ENCODE measurements at regions not wholly inside any gene's neighbourhood (a gene's known extent, or its start where the extent isn't known, plus 50 kb on each side); places are given as distances from the start of the nearest gene placed in this dataset.

DNA sequence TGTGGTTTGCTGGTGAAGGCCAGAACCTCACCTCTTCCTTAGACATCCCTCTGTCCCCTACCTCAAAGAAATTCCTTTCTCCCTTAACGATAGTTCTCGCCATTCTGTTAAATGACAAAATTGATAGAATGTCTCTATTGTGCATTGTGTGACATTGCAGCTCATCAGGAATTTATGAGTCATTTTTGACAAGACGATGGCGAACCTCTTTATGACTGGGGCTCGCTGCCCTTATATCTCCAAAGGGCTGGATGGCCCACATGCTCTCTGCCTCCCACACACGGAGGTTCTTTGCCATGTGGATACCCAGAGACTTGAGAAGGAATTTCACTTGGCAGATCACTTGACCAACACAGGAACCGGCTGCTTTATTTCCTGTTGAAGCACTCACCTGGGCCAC is 66.8 kb upstream of the RPS6KA2 start:
- DNase-seq (ENCODE audit: low read depth in 3 of 3) = no peak

DNA sequence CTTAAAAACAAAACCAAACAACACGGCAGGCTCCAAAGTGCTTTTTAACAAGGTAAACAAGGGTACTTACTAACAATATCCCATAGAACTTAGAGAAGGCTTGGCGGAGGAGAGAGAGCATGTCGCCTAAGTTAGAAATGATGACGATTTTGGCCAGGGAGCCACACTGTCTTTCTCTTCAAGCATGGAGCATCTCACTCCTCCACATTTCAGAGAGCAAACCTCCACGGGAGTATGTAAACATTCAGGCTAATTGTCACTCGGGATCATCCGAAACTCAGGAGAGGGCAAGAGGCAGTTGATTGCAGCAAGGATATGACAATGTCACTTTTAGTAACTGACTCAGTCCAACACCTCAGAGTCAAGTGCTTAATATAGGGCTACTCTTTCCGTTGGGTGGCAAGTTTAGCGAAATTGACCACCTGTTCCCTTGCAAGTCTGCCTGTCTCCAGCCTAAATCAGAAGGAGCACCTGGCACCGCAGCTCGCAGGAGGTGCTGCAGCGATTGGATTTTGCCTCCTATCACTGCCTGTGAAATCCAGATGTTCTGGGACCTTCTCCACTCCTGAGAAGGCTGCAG is 65.8 kb upstream of the RPS6KA2 start:
- DNase-seq (ENCODE audit: low read depth in 3 of 3) = no peak

DNA sequence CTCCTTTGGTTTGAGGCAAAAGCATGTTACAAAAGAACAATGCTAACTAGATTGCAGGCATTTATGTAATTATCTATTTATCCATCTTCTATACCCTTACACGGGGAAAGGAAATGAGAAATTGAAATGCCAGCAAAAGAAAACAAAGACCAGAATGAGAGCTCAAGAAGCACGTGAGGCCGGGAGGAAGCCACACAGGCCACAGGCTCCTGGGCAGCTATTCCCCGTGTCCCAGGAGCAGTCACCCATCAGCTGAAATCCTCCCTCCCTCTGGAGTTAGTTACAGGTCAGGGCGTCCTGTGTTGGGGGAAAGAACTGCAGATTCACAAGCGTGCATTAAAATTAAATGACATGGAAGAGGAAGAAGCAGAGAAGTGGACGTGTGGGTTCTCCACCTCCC is 64.7 kb upstream of the RPS6KA2 start:
- DNase-seq (ENCODE audit: low read depth in 3 of 3) = no peak

- no peak for DNase-seq (ENCODE audit: low read depth in 3 of 3)
Observed at GRCh38 chr6:166691199-166691598, 64.1 kb upstream of the RPS6KA2 start.

GRCh38 chr6:166689687-166690086 is 62.6 kb upstream of the RPS6KA2 start:
- no peak for DNase-seq (ENCODE audit: low read depth in 3 of 3)

GRCh38 chr6:166688901-166689300 is 61.9 kb upstream of the RPS6KA2 start:
- no peak for DNase-seq (ENCODE audit: low read depth in 3 of 3)

DNA sequence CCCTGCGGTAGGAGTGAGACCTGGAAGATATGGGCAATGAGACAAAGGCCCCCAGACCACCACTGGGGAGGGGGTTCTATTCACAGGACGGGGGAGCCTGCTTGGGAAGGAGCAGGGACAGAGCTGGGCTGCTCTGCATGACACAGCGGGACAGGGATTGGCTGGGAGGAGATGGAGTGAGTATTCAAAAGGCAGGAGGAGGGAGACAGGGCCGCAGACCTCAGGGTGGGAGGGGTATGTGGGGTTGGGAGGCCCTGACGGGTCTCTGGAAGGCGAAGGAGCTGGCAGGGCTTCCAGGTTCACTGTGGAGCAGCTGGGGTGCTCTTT is 60.8 kb upstream of the RPS6KA2 start:
- no peak for DNase-seq (ENCODE audit: low read depth in 3 of 3)

DNA sequence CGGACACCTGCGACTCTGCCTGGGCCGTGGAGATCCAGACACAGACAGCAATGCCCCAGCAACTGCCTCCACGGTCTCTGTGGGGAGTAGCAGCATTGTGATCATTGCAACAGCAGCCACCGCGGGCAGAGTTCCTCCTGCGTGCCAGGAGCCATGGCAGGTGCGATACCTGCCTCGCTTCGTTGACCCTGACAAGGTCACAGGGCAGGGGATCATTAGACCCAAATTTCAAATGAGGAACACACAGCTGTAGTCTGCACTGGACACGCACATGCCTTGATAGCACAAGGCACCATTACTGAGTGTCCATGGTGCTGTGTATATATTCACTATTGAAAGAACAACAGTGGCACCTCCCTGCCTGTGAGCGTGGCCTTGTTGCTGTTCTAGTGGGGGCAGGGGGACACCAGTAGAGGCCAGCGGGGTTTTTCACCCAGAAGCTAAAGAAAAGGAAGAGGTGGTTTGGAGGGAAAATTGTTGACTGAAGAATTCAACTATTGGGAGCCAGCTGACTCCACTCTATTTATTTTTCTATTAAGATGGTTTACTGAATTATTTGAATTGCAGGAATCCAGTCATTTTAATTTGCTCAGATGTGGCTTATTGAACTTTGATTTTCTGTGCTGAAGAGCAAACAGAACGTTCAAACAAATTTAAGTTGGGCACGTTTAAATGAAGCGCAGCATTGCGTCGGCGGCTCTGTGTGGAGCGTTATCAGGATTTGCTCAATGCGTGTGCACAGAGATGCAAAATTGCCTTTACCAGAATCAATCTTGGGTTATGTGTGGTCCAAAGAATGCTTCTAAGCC is 60.2 kb upstream of the RPS6KA2 start:
- no peak for DNase-seq (ENCODE audit: low read depth in 3 of 3)

DNA sequence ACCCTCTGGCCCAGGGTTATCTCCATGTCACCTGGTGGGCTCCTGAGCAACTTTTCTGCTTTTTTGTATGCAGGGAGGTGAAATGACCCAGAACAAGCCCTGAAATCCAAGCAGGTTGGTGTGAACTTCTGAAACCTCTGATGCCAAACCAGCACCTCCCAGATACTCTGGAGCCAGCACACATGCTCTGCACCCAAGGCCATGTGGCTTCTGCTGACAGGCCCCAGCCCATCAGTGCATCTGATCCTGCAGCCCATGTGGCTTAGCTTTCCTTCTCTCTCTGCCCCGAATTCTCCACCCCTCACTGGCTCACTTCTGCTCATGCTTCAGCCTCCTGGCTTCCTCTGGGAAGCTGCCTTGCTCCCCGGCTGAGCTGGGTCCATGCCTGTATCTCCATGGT is 59.3 kb upstream of the RPS6KA2 start:
- DNase-seq (ENCODE audit: low read depth in 3 of 3) = no peak

GRCh38 chr6:166684866-166685265 is 57.8 kb upstream of the RPS6KA2 start:
- no peak for DNase-seq (ENCODE audit: low read depth in 3 of 3)

DNA sequence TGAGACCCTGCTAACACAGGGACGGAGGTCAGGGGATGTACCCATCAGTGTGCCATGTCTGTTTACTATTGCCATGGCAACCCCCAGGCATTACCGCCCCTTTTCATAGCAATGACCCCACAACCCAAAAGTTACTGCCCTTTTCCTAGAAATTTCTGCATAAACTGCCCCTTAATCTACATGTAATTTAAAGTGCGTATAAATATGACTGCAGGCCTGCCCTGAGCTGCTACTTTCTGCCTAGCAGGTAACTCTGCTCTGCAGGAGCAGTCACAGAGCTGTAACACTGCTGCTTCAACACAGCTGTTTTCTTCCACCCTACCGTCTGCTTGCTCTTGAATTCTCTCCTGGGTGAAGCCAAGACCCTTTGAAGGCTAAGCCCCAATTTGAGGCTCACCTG is 57.1 kb upstream of the RPS6KA2 start:
- DNase-seq (ENCODE audit: low read depth in 3 of 3) = no peak

GRCh38 chr6:166683477-166683876 is 56.4 kb upstream of the RPS6KA2 start:
- DNase-seq (ENCODE audit: low read depth in 3 of 3) = no peak

DNA sequence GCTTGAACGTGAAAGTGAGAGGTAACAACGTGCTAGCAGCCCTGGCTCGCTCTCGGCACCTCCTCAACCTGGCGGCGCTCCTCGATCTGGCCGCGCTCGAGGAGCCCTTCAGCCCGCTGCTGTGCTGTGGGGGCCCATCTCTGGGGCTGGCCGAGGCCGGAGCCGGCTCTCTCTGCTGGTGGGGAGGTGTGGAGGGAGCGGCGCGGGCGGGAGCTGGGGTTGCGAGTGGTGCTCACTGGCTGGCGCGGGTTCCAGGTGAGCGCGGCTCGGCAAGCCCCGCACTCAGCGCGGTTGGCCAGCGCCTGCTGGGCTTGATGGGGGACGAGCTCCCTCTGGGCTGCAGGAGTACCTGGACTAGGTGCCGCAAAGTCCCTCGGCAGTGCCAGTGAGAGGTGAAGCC is 52.5 kb upstream of the RPS6KA2 start:
- no peak for DNase-seq (ENCODE audit: low read depth in 3 of 3)

GRCh38 chr6:166678426-166678825 is 51.4 kb upstream of the RPS6KA2 start:
- no peak for DNase-seq (ENCODE audit: low read depth in 3 of 3)

DNA sequence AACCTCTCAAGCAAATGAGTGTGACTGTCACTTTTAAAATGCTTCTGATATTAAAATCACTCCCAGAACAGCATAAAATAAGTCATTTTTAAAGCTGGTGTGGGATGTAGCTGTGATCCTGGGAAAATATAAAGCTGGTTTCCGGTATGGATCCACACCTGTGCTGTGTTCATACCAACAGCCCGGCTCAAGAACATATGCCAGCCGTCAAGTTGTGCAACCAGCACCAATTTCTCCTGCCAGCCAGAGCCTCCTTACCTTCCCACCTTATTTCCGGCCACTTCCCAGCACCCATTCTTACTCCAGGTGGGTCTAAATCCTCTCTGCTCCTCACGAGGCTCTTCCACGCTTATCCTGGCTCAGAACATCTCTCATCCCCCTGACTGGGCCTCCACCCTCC is 50.9 kb upstream of the RPS6KA2 start:
- no peak for DNase-seq (ENCODE audit: low read depth in 3 of 3)

Data from stimulated activated CD4-positive, alpha-beta T cell treated with anti-CD3 and anti-CD28 coated beads, TNF-alpha, amount 100 ng/mL, for 48 hours (primary cell).